ENCODE measurements at regions not wholly inside any gene's neighbourhood (a gene's known extent, or its start where the extent isn't known, plus 50 kb on each side); places are given as distances from the start of the nearest gene placed in this dataset.

GRCh38 chr17:54718286-54718685, 182.4 kb upstream of the TOM1L1 start:
- Mint-ChIP-seq H3K4me3 (no peak overlapping the region), H3K36me3 (ENCODE audit: low read depth) (peaks cover 3% of the 10 kb centered on the region; the same call in 1 of the 2 replicates), H3K9me3 (peaks cover 34% of the 10 kb centered on the region), H3K27me3 (ENCODE audit: insufficient read depth) (no peaks in the 10 kb centered on the region; the same call in 1 of the 2 replicates), H3K4me1 (ENCODE audit: low read depth) (no peaks in the 10 kb centered on the region), H3K27ac (no peak overlapping the region)
- DNase-seq = no peak
- no peak for TF ChIP-seq CTCF (IDR thresholded peaks at IDR 0.05)

GRCh38 chr17:54727624-54728023, 173.0 kb upstream of the TOM1L1 start:
- 0 out of 2 replicates have a peak, but pooled peaks cover 7% of the 10 kb centered on the region for H3K36me3 Mint-ChIP-seq (ENCODE audit: low read depth)
- peaks cover 55% of the 10 kb centered on the region for H3K9me3 Mint-ChIP-seq
- no peaks in the 10 kb centered on the region for H3K4me1 Mint-ChIP-seq (ENCODE audit: low read depth)
- TF ChIP-seq CTCF (IDR thresholded peaks at IDR 0.05) = no peak
- no peaks in the 10 kb centered on the region for H3K27me3 Mint-ChIP-seq (ENCODE audit: insufficient read depth)
- H3K27ac Mint-ChIP-seq = no peak overlapping the region
- H3K4me3 Mint-ChIP-seq = no peak overlapping the region
- no peak for DNase-seq

- DNase-seq = no peak
- Mint-ChIP-seq H3K27ac (no peak overlapping the region), H3K36me3 (ENCODE audit: low read depth) (no peaks in the 10 kb centered on the region), H3K9me3 (peaks cover 51% of the 10 kb centered on the region), H3K4me1 (ENCODE audit: low read depth) (no peaks in the 10 kb centered on the region), H3K27me3 (ENCODE audit: insufficient read depth) (no peaks in the 10 kb centered on the region), H3K4me3 (no peak overlapping the region)
- no peak for TF ChIP-seq CTCF (IDR thresholded peaks at IDR 0.05)
Observed at GRCh38 chr17:54736573-54736972, 164.1 kb upstream of the TOM1L1 start.

- TF ChIP-seq CTCF (IDR thresholded peaks at IDR 0.05) = no peak
- no peak for DNase-seq
- Mint-ChIP-seq H3K4me1 (ENCODE audit: low read depth) (no peaks in the 10 kb centered on the region), H3K27me3 (ENCODE audit: insufficient read depth) (no peaks in the 10 kb centered on the region), H3K27ac (no peak overlapping the region), H3K4me3 (no peak overlapping the region), H3K9me3 (peaks cover 49% of the 10 kb centered on the region), H3K36me3 (ENCODE audit: low read depth) (no peaks in the 10 kb centered on the region)
Observed at GRCh38 chr17:54738496-54738895, 162.2 kb upstream of the TOM1L1 start.

- peaks cover 69% of the 10 kb centered on the region for H3K9me3 Mint-ChIP-seq
- 0 out of 2 replicates have a peak, but pooled peaks cover 4% of the 10 kb centered on the region for H3K36me3 Mint-ChIP-seq (ENCODE audit: low read depth)
- no peak for DNase-seq
- H3K27me3 Mint-ChIP-seq (ENCODE audit: insufficient read depth) = no peaks in the 10 kb centered on the region; the same call in 1 of the 2 replicates
- TF ChIP-seq CTCF (IDR thresholded peaks at IDR 0.05) = no peak
- H3K27ac Mint-ChIP-seq = no peak overlapping the region
- no peak overlapping the region for H3K4me3 Mint-ChIP-seq
- H3K4me1 Mint-ChIP-seq (ENCODE audit: low read depth) = no peaks in the 10 kb centered on the region
Observed at GRCh38 chr17:54744750-54745149, 155.9 kb upstream of the TOM1L1 start.

GRCh38 chr17:54745239-54745638, 155.4 kb upstream of the TOM1L1 start:
- Mint-ChIP-seq H3K27ac (no peak overlapping the region), H3K27me3 (ENCODE audit: insufficient read depth) (no peaks in the 10 kb centered on the region; the same call in 1 of the 2 replicates), H3K4me1 (ENCODE audit: low read depth) (no peaks in the 10 kb centered on the region), H3K4me3 (no peak overlapping the region), H3K36me3 (ENCODE audit: low read depth) (0 out of 2 replicates have a peak, but pooled peaks cover 4% of the 10 kb centered on the region), H3K9me3 (peaks cover 68% of the 10 kb centered on the region)
- DNase-seq = no peak
- TF ChIP-seq CTCF (IDR thresholded peaks at IDR 0.05) = no peak
